Erythroblast (primary cell): ENCODE measurements at regions not wholly inside any gene's neighbourhood (a gene's known extent, or its start where the extent isn't known, plus 50 kb on each side); places are given as distances from the start of the nearest gene placed in this dataset.
"Not testable (repeated sequence)": the region's sequence is repeated elsewhere in the genome, so short reads cannot be mapped to it uniquely, and the experiment has no call there.

Source experiments
- DNase-seq, 2 experiments: peaks; one replicate each; lab custom pipeline; 2025; lab: John Stamatoyannopoulos, UW
- GATA1 ChIP-seq: IDR thresholded peaks from 2 replicates; pipeline ENCODE4 v1.6.1; 2011; ENCODE audit warnings: low read depth, mild to moderate bottlenecking, control low read depth, low read length, moderate library complexity
- POLR2A ChIP-seq: IDR thresholded peaks from 2 replicates; pipeline ENCODE4 v1.6.1; 2011; ENCODE audit warnings: mild to moderate bottlenecking, low read length

- TF ChIP-seq GATA1 (no peak), POLR2A (no peak)
- no peak for DNase-seq
Measured at GRCh38 chr6:44022296-44022661, 105.0 kb downstream of the MRPL14 start.

DNA sequence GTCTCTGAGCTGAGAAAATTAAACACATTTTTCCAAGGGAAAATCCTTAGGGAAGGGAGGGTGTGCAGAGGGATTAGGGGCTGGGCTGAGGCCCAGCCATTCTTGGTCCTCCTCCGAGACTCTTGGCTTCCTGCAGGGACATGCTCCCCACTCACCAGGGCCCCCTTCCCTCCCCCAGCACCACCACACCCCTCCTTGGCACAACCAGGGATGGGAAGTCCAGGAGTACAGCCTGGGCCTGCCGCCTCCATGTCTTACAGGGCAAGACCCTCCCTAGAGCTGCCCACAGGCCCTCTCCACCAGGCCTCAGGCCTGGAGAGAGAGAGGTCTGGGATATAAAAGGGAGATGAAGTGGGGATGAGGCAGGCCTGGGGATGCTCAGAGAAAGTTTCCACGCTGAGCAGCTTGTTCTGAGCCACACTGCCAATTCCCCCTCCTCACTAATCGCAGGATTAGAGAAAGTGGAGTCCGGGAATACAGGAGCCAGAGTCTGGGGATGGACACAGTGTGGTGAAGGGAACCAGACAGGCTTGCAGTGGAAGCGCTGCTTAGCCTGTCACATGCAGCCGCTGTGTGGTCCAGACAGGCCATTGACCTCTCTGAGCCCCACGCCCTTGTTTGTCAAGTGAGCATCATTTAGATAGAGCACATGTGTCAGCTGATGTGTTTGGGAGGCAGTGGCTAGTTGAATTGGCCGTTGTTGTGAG is 105.5 kb downstream of the MRPL14 start:
- no peak for DNase-seq

DNA sequence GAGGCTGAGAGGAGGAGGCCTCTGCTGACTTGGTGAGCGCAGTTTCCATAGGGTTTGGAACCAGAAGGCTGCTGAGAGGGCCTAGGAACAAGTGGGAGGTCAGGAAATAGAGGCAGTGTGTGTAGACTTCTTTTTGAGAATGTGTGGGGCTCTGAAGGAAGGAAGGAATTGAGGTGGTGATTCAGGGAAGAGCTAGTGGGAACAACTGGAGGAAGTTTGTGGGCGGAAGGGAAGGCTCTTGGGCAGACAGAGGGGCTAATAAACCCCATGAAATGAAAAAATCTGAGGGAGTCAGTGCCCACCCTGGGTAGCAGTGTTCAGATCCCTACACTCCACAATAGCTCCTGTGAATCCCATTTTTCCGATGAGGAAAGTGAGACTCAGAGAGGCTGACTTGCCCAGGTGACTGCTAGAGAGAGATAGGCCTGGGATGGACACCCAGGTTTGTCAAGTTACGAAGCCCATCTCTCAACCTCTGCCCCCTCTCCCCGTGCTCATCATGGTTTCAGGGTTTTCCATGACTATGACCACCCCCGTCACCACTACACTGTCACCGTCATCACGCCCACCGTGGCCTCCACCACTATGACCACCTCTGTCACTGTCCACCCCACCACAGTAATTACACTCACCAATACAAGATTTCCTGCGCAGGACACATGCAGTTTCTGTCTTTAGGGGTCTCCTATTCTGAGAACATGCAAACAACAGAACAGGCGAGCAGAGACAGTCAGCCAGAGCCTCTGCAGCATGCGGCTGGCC is 106.4 kb downstream of the MRPL14 start:
- DNase-seq: no peak
- TF ChIP-seq POLR2A: no peak
- TF ChIP-seq GATA1: no peak

More for the DNA sequence above, 105.5 kb downstream of the MRPL14 start:
- TF ChIP-seq GATA1: no peak
- no peak for TF ChIP-seq POLR2A

DNA sequence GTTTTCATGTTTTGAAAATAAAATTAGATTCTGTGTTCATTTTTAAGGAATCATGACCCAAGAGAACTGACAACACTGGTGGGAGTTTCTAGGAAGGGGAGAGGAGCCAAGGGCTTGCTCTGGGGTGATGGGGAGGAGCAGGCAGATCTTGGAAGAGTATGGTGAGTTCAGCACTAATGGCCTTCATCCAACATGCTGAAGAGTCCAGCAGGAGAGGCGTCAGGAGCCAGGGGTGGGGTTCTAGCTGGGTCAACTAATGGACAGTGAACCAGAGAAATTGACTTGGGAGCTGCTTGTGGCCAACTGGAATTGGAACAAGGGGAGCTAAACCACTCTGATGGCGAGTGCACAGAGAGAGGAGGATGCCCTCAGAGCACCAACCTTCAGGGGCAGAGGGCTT is 107.1 kb downstream of the MRPL14 start:
- DNase-seq: no peak
- TF ChIP-seq POLR2A (no peak), GATA1 (no peak)

DNA sequence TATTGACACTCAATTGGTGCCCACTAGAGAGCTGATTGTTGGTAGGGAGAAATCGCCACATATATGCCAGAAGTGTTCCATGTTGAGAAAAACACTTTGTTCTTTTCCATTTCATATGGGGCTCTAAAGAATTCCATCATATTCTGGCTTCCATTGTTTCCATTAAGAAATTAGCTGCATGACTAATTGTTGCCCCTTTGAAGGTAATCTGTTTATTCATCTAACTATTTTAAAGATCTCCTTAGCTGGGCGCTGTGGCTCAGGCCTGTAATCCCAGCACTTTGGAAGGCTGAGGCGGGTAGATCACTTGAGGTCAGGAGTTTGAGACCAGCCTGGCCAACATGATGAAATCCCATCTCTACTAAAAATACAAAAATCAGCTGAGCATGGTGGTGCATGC is 109.9 kb downstream of the MRPL14 start:
- DNase-seq: not testable (repeated sequence)

DNA sequence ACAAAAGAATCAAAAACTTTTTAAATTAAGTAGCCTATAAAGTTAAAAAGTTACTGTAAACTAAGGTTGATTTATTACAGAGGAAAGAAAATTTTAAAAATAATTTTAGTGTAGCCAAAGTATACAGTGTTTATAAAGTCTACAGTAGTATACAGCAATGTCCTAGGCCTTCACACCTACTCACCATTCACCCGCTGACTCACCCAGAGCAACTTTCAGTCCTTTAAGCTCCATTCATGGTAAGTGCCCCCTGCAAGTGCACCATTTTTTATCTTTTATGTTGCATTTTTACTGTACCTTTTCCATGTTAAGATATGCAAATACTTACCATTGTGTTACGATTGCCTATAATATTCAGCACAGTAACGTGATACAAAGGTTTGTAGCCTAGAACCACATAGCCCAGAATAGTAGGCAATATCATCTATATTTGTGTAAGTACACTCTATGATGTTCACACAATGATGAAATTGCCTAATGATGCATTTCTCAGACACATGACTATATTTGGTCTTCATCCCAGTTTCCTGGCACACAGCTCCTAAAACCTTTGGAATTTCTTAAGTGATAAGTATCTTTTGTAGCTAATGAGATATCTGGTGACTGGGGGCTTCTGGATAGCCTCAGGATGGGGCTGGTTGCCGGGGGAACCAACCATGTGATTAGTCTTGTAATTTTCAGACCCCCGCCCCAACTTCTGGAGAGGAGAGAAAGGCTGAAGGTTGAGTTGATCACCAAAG is 111.0 kb downstream of the MRPL14 start:
- TF ChIP-seq GATA1: no peak
- TF ChIP-seq POLR2A: no peak
- no peak for DNase-seq

DNA sequence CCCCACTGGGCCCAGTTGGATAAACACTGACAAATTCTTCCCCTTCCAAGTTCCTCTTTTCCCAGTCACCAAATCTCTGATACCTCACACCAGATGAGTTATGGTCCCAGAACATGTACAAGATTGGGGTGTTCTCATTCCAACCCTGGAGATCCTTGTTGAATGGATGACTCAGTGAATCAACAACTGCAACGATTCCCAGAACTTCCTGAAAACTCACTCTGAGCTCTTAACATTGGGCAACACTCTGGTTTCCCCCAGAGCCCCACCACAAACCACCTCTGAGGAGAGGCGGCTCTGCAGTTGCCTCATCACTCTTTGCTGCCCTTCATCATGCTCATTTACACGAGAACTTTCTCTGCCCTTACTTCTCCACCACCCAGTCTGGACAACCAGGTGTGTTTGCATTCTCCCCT is 115.2 kb downstream of the MRPL14 start:
- no peak for DNase-seq
- TF ChIP-seq POLR2A (no peak), GATA1 (no peak)

- no peak for TF ChIP-seq GATA1
- no peak for TF ChIP-seq POLR2A
- no peak for DNase-seq
Measured at GRCh38 chr6:44011350-44011920, 115.8 kb downstream of the MRPL14 start.

DNA sequence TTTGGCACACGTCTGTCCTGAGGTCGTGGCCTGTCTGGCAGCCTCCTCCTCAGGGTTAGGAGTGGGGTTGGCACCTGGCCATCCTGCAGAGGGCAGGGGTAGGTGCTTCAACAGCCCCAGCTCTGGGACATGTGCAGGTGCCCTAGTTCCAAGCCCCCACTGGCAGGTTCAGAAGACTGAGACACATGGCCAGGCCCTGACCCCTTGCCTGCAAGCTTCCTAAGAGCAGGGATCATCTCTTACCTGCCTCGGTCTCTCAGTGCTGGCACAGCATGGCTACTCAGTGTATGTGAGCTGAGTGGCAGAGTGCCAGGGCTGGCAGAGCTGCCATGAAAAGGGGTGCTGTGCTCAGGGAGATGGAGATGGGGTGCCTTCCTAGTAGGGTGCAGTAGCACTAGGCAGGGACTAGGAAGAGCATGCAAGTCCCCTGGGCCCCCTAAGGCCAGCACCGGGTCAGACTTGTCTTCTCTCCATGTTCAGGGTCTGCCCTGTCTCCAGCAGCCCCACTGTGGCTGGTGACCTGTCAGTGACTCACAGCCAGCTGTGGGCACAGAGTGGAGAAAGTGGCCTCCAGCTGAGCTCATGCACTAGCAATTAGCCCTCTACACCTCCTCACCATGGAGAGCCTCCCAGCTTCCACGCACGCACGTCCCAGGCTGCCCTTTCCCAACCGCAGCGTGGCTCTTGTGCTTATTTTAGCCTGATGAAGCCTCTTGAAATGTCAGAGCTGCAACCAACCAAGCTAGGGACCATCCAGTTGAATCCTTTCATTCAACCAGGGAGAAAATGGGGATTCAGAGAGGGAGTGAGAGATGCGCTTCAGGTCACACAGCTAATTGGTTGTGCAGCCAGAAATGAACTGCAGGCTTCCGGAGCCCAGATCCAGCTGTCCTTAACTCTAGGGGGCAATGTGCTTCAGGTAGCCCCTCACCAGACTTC is 116.6 kb downstream of the MRPL14 start:
- TF ChIP-seq GATA1: no peak
- TF ChIP-seq POLR2A: peak; percentile 18
- DNase-seq: no peak

GRCh38 chr6:44009425-44010321 is 117.6 kb downstream of the MRPL14 start:
- TF ChIP-seq POLR2A (no peak), GATA1 (no peak)
- no peak for DNase-seq

DNA sequence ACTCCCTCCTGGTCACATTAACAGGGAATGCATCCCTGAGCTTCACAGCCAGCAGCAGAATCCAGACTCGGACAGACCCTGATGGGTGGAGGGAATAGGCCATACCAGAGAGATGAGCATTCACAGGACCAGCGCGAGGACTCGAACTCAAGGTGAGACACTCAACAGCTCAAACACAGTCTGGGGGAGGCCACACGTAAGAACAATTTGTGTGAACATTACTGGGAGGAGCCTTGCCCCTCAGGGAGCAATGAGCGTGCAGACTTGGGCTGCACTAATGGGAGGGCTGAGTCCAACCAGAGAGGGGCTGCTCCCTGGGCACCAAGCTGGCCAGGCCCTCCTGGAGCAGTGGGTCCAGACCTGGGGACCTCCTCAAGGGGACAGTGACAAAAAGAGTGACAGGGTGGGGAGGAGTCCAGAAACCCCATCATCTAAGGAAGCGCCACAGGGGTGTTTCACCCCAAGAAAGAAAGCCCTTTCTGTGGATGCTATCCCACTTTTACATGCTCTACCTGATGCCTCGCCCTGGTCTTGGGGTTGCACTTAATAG is 118.4 kb downstream of the MRPL14 start:
- TF ChIP-seq GATA1 (no peak), POLR2A (peak; percentile 67)
- DNase-seq: no peak

DNA sequence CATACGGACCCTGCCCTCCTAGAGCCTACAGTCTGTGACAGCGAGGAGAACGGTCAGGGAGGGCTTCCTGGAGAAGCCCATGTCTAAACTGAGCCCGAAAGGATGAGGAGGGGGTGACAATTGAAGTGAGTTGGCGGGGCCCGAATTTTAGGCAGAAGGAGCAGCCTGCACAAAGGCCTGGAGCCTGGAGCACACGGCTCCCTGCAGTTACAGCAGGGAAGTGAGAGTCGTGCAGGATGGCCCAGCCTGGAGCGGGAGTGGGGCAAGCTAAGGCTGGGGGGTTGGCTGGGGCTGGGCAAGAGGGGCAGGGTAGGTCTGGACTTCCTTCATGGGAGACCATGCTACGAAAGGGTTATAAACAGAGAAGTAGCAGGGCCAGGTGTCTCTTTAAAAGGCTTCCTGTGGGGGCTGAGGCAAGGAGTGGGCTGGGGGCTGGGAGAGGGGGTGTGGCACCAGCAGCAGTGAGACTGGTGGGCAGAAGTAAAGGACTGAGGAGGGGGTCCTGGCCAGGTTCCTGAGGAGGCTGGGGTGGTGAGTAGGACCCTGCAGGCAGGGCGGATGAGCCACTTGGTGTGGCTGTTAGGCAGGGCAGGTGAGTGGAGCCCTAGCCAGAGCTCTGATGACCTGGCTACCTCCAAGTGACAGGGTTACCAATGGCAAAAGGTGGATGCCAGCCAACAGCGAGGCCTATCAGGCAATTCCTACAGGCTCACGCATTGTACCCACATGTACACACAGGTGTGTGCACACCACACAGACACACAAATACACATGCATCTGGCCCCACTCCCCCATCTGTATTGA is 119.2 kb downstream of the MRPL14 start:
- no peak for TF ChIP-seq GATA1
- TF ChIP-seq POLR2A: peak; percentile 66
- DNase-seq: no peak
